K562 (cell line): ENCODE measurements at regions not wholly inside any gene's neighbourhood (a gene's known extent, or its start where the extent isn't known, plus 50 kb on each side); places are given as distances from the start of the nearest gene placed in this dataset.

Experiments used
- ATAC-seq: fragments of 200-7000 bp; cut with Tn5 transposase; 3 replicates; pipeline ENCODE4 v1.9.1; 2020; ENCODE audit warnings: moderate library complexity
- BruUV-seq: library from RNA; stranded (reverse); fragments of 400-500 nt; replicated peaks from 2 replicates; lab custom pipeline; 2021; lab: Mats Ljungman, UMichigan
- CTCF ChIA-PET: fragments of 300-600 bp; formaldehyde crosslinking; extraction: SDS; loops from one replicate; lab custom pipeline; 2021; ENCODE audit warnings: low intra/inter-chr PET ratio; lab: Yijun Ruan, JAX
- POLR2A ChIA-PET: fragments of 300-600, 350-650 bp; sonication (Branson Sonifier 250); formaldehyde crosslinking; extraction: SDS; loops from one replicate; lab custom pipeline; 2021; ENCODE audit warnings: antibody characterized with exemption, inconsistent platforms; lab: Yijun Ruan, JAX
- DNase-seq, 4 experiments: peaks; one replicate each; pipeline versions ENCODE4 v3.0.0 to v3.0.0-alpha.2; 2011 to 2018; ENCODE audit warnings: low spot score in 3 of 4, mixed read lengths in 3 of 4; ENCODE audit errors: extremely low read depth in 1 of 4
- FAIRE-seq: peaks from 2 replicates; lab custom pipeline; 2011; peaks lifted over from hg19 to GRCh38; lab: Jason Lieb, UNC
- H2AFZ ChIP-seq: 2 replicates; pipeline ENCODE4 v1.6.0; 2011; ENCODE audit warnings: low read depth, low read length, control low read depth, inconsistent platforms
- H3K27ac ChIP-seq: fragments of 200-600 bp; 3 replicates; pipeline ENCODE4 v1.8.0; 2011; ENCODE audit warnings: low read depth, mild to moderate bottlenecking, control low read depth, inconsistent platforms, low read length, moderate library complexity, mixed read lengths; ENCODE audit errors: extremely low read depth
- H3K27me3 ChIP-seq, 2 experiments: fragments of 300-600 bp in 1 of 2; 2 replicates in 1 of 2; 3 replicates in 1 of 2; pipeline versions ENCODE4 v1.6.0 to v1.8.0; 2011; ENCODE audit warnings: inconsistent platforms in 2 of 2, low read length in 2 of 2, mild to moderate bottlenecking in 1 of 2, mixed read lengths in 1 of 2, moderate library complexity in 1 of 2; ENCODE audit not compliant: control insufficient read depth in 2 of 2, insufficient read depth in 2 of 2
- H3K36me3 ChIP-seq: fragments of 300-600 bp; 3 replicates; pipeline ENCODE4 v1.8.0; 2011; ENCODE audit warnings: mild to moderate bottlenecking, low read length, inconsistent platforms; ENCODE audit not compliant: control insufficient read depth, insufficient read depth
- H3K4me1 ChIP-seq, 2 experiments: fragments of 200-600 bp in 1 of 2; replicated peaks in 1 of 2; 2 replicates in 1 of 2; 3 replicates in 1 of 2; pipeline versions ENCODE4 v1.5.1 to v1.8.0; 2011; ENCODE audit warnings: inconsistent platforms in 2 of 2, low read length in 2 of 2, mild to moderate bottlenecking in 1 of 2, mixed read lengths in 1 of 2, moderate library complexity in 1 of 2; ENCODE audit not compliant: control insufficient read depth in 2 of 2, insufficient read depth in 2 of 2
- H3K4me2 ChIP-seq: 2 replicates; pipeline ENCODE4 v1.6.1; 2011; ENCODE audit warnings: low read length, control low read depth, inconsistent platforms, mixed read lengths; ENCODE audit not compliant: insufficient read depth
- H3K4me3 ChIP-seq: fragments of 200-600 bp; sonication (generic), shearing (Covaris generic); 2 replicates; pipeline ENCODE4 v1.5.1; 2016; ENCODE audit warnings: control low read depth, inconsistent platforms
- H3K79me2 ChIP-seq: fragments of 200-600 bp; 3 replicates; pipeline ENCODE4 v1.8.0; 2011; ENCODE audit warnings: low read length, inconsistent platforms; ENCODE audit not compliant: control insufficient read depth, insufficient read depth
- H3K9ac ChIP-seq, 2 experiments: 2 replicates each; pipeline versions ENCODE4 v1.6.0 to v1.6.1; 2011; ENCODE audit warnings: low read depth in 2 of 2, low read length in 2 of 2, control low read depth in 1 of 2, inconsistent platforms in 1 of 2, mild to moderate bottlenecking in 1 of 2, mixed read lengths in 1 of 2; ENCODE audit not compliant: insufficient read depth in 1 of 2
- H3K9me1 ChIP-seq: one replicate; pipeline ENCODE4 v1.6.0; 2011; ENCODE audit warnings: inconsistent platforms, mild to moderate bottlenecking, low read length, moderate library complexity; ENCODE audit not compliant: control insufficient read depth, insufficient read depth
- H3K9me3 ChIP-seq: replicated peaks from 2 replicates; pipeline ENCODE4 v1.5.1; 2011; ENCODE audit warnings: low read depth, low read length, inconsistent platforms; ENCODE audit not compliant: control insufficient read depth, insufficient read depth
- H4K20me1 ChIP-seq: replicated peaks from 2 replicates; pipeline ENCODE4 v1.6.1; 2011; ENCODE audit warnings: low read length, inconsistent platforms, mixed read lengths; ENCODE audit not compliant: control insufficient read depth, insufficient read depth
- NR2C2 ChIP-seq, 2 experiments: fragments of 200-800 bp in 1 of 2; sonication (Bioruptor generic) in 1 of 2; sonication (generic) in 1 of 2; formaldehyde crosslinking in 1 of 2; IDR thresholded peaks; 2 replicates each; pipeline versions ENCODE4 v1.6.1 to v1.8.0; 2016 to 2022; ENCODE audit warnings: mild to moderate bottlenecking in 1 of 2, missing compliant biosample characterization in 1 of 2, missing genetic modification characterization in 1 of 2, missing genetic modification reagents in 1 of 2
- RBM14 ChIP-seq: fragments of 200-400 bp; formaldehyde crosslinking; IDR thresholded peaks from 2 replicates; pipeline ENCODE4 v1.6.1; 2018; ENCODE audit warnings: low read depth, mild to moderate bottlenecking, low read length, moderate library complexity, borderline replicate concordance; ENCODE audit not compliant: insufficient read depth
- SRSF7 ChIP-seq: fragments of 200-400 bp; formaldehyde crosslinking; optimal IDR thresholded peaks from 2 replicates; pipeline ENCODE3; 2017; ENCODE audit warnings: mild to moderate bottlenecking, low read depth, low read length
- ZNF146 ChIP-seq: IDR thresholded peaks from one replicate; pipeline ENCODE4 v1.6.1; 2018; ENCODE audit warnings: missing compliant biosample characterization; ENCODE audit not compliant: unreplicated experiment
- WGBS: fragments of 100-300 bp; shearing (Covaris generic); methylation state at CpG from one replicate; pipeline ENCODE4 v1.1.6; 2016; ENCODE audit warnings: low coverage, mixed read lengths; ENCODE audit not compliant: insufficient coverage; ENCODE audit errors: missing lambda C conversion rate; 5-methylcytosine and 5-hydroxymethylcytosine counted together
- in situ Hi-C: fragments of 300-500 bp; cut with MboI; formaldehyde crosslinking; loops from 4 replicates; pipeline ENCODE4 v1.15.0; 2018; ENCODE audit warnings: inconsistent platforms, mixed read lengths
- intact Hi-C: fragments of 100-400 bp; cut with micrococcal nuclease; formaldehyde crosslinking; loops from 2 replicates; pipeline ENCODE4 v1.14.2; 2022

DNA sequence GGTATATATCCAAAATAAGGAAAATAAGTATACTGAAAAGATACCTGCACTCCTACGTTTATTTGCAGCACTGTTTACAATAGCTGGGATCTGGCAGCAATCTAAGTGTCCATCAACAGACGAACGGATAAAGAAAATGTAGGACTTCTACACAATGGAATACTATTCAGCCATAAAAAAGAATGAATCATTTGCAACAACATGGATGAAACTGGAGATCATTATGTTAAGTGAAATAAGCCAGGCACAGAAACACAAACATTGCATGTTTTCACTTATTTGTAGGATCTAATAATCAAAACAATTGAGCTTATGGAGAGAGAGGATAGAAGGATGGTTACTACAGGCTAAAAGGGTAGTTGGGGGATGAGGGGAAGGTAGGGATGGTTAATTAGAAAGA lies 494.0 kb downstream of the UQCRFS1 start:
- Histone ChIP-seq H3K27ac (no peak overlapping the region), H3K9ac (no peak overlapping the region), H4K20me1 (no peaks in the 10 kb centered on the region), H3K36me3 (peaks cover 20% of the 10 kb centered on the region; the same call in 1 of the 3 replicates), H3K4me2 (no peak overlapping the region), H3K9me1 (no peaks in the 10 kb centered on the region), H3K79me2 (no peaks in the 10 kb centered on the region), H3K4me3 (no peak overlapping the region), H2AFZ (no peak overlapping the region), H3K27me3 (no peaks in the 10 kb centered on the region), H3K4me1 (no peaks in the 10 kb centered on the region), H3K9me3 (peaks cover 2% of the 10 kb centered on the region; the same call in 1 of the 2 replicates)
- POLR2A ChIA-PET: no interaction called here
- CTCF ChIA-PET: no interaction called here
- BruUV-seq: no TSS peak
- FAIRE-seq (no peak), ATAC-seq (no peak), DNase-seq (no peak)
- no peak for TF ChIP-seq SRSF7
- TF ChIP-seq ZNF146: peak; percentile 15
- in situ Hi-C loops: loop anchor here (25.0 kb wide), 1 partner anchor 482 kb away; no protein-coding TSS in a partner anchor
- intact Hi-C loops: loop anchor here (2.0 to 10.0 kb wide), 3 partner anchors 374 to 744 kb away; no protein-coding TSS in a partner anchor
- WGBS: 58% methylated on average over 3 of the region's 3 CpGs

- Histone ChIP-seq H4K20me1 (no peaks in the 10 kb centered on the region), H3K79me2 (no peaks in the 10 kb centered on the region), H3K27ac (no peak overlapping the region), H3K36me3 (peaks cover 8% of the 10 kb centered on the region; the same call in 1 of the 3 replicates), H3K9ac (no peak overlapping the region), H3K4me3 (no peak overlapping the region), H3K27me3 (no peaks in the 10 kb centered on the region), H3K4me1 (no peaks in the 10 kb centered on the region), H3K4me2 (no peak overlapping the region), H3K9me1 (no peaks in the 10 kb centered on the region), H3K9me3 (peaks cover 2% of the 10 kb centered on the region; the same call in 1 of the 2 replicates), H2AFZ (no peak overlapping the region)
- in situ Hi-C loops: loop anchor here (25.0 kb wide), 1 partner anchor 478 kb away; no protein-coding TSS in a partner anchor
- no TSS peak for BruUV-seq
- no peak for DNase-seq
- no peak for FAIRE-seq
- intact Hi-C loops: loop anchor here (10.0 kb wide), 2 partner anchors 370 to 740 kb away; no protein-coding TSS in a partner anchor
- 59% methylated on average over 3 of the region's 3 CpGs for WGBS
- POLR2A ChIA-PET: no interaction called here
- ATAC-seq: no peak
- CTCF ChIA-PET: no interaction called here
- TF ChIP-seq NR2C2 (CRISPR knock-in tag; IDR thresholded peaks at IDR 0.05): no peak
- TF ChIP-seq NR2C2 (tag; IDR thresholded peaks at IDR 0.05): no peak
- TF ChIP-seq RBM14: no peak
These were observed 497.8 kb downstream of the UQCRFS1 start for GRCh38 chr19:28715157-28715556.
